Karpas-422 (cell line): ENCODE measurements at regions not wholly inside any gene's neighbourhood (a gene's known extent, or its start where the extent isn't known, plus 50 kb on each side); places are given as distances from the start of the nearest gene placed in this dataset.

Experiments
- DNase-seq: peaks from one replicate; pipeline ENCODE4 v3.0.0-alpha.2; 2015
- H2AFZ ChIP-seq: fragments of 200-600 bp; sonication (generic); 2 replicates; pipeline ENCODE4 v1.6.1; 2014; ENCODE audit warnings: antibody characterized with exemption, low read length, mixed read lengths
- H3K27ac ChIP-seq: fragments of 200-600 bp; sonication (generic); 2 replicates; pipeline ENCODE4 v1.5.1; 2014; ENCODE audit warnings: mild to moderate bottlenecking, low read length, moderate library complexity
- H3K27me3 ChIP-seq: fragments of 200-600 bp; sonication (generic); 2 replicates; pipeline ENCODE4 v1.6.1; 2014; ENCODE audit warnings: low read length, mixed read lengths
- H3K36me3 ChIP-seq: fragments of 200-600 bp; sonication (generic); 2 replicates; pipeline ENCODE4 v1.6.1; 2014; ENCODE audit warnings: low read length, mixed read lengths; ENCODE audit not compliant: insufficient read depth
- H3K4me1 ChIP-seq: fragments of 200-600 bp; sonication (generic); 2 replicates; pipeline ENCODE4 v1.6.1; 2014; ENCODE audit warnings: mild to moderate bottlenecking, low read length, mixed read lengths
- H3K4me2 ChIP-seq: fragments of 200-600 bp; sonication (generic); 2 replicates; pipeline ENCODE4 v1.6.1; 2014; ENCODE audit warnings: low read length, low read depth, mild to moderate bottlenecking; ENCODE audit not compliant: poor library complexity, severe bottlenecking
- H3K4me3 ChIP-seq: fragments of 200-600 bp; sonication (generic); 2 replicates; pipeline ENCODE4 v1.5.1; 2014; ENCODE audit warnings: mild to moderate bottlenecking, antibody characterized with exemption, low read length, mixed read lengths
- H3K79me2 ChIP-seq: fragments of 200-600 bp; sonication (generic); 2 replicates; pipeline ENCODE4 v1.6.1; 2014; ENCODE audit warnings: mild to moderate bottlenecking, low read length, mixed read lengths
- H3K9ac ChIP-seq: fragments of 200-600 bp; sonication (generic); 2 replicates; pipeline ENCODE4 v1.6.0; 2014; ENCODE audit warnings: low read length
- H3K9me2 ChIP-seq: fragments of 200-600 bp; sonication (generic), shearing (Covaris generic); replicated peaks from 2 replicates; pipeline ENCODE4 v1.6.0; 2014; ENCODE audit warnings: mild to moderate bottlenecking, low read length, moderate library complexity; ENCODE audit not compliant: insufficient read depth
- H3K9me3 ChIP-seq: fragments of 300-700, 200-600 bp; sonication (generic); 2 replicates; pipeline ENCODE4 v1.6.1; 2014; ENCODE audit warnings: low read length, mixed read lengths
- H4K20me1 ChIP-seq: fragments of 200-600 bp; sonication (generic); 2 replicates; pipeline ENCODE4 v1.6.1; 2014; ENCODE audit warnings: mild to moderate bottlenecking, antibody characterized with exemption, low read length, low read depth; ENCODE audit not compliant: insufficient read depth

GRCh38 chr14:42921901-42922300 lies 1315.2 kb downstream of the LRFN5 start:
- Histone ChIP-seq H3K27ac (no peak overlapping the region), H3K79me2 (no peaks in the 10 kb centered on the region), H2AFZ (peak overlapping the region; percentile 56), H3K9me2 (no peaks in the 10 kb centered on the region), H3K36me3 (0 out of 2 replicates have a peak, but pooled peaks cover 3% of the 10 kb centered on the region), H3K4me3 (no peak overlapping the region), H4K20me1 (no peaks in the 10 kb centered on the region), H3K9me3 (no peaks in the 10 kb centered on the region), H3K4me2 (no peak overlapping the region), H3K4me1 (no peaks in the 10 kb centered on the region), H3K9ac (no peak overlapping the region), H3K27me3 (no peaks in the 10 kb centered on the region)
- DNase-seq = no peak

- no peak overlapping the region for H3K27ac ChIP-seq
- no peak for DNase-seq
- no peak overlapping the region for H3K4me3 ChIP-seq
- H3K9me3 ChIP-seq = no peaks in the 10 kb centered on the region
- H3K36me3 ChIP-seq = 0 out of 2 replicates have a peak, but pooled peaks cover 3% of the 10 kb centered on the region
- no peak overlapping the region for H3K9ac ChIP-seq
- H3K4me1 ChIP-seq = no peaks in the 10 kb centered on the region
- H3K79me2 ChIP-seq = no peaks in the 10 kb centered on the region
- H3K27me3 ChIP-seq = no peaks in the 10 kb centered on the region
- H2AFZ ChIP-seq = peak overlapping the region; percentile 78
- H4K20me1 ChIP-seq = no peaks in the 10 kb centered on the region
- no peak overlapping the region for H3K4me2 ChIP-seq
- no peaks in the 10 kb centered on the region for H3K9me2 ChIP-seq
Observed at GRCh38 chr14:42918615-42919014, 1311.9 kb downstream of the LRFN5 start.

GRCh38 chr14:42911642-42912041 lies 1305.0 kb downstream of the LRFN5 start:
- no peak overlapping the region for H3K27ac ChIP-seq
- no peaks in the 10 kb centered on the region for H4K20me1 ChIP-seq
- H3K27me3 ChIP-seq = no peaks in the 10 kb centered on the region
- no peaks in the 10 kb centered on the region for H3K9me2 ChIP-seq
- no peak overlapping the region for H3K4me2 ChIP-seq
- H3K79me2 ChIP-seq = no peaks in the 10 kb centered on the region
- no peak overlapping the region for H3K4me3 ChIP-seq
- DNase-seq = no peak
- H3K9ac ChIP-seq = no peak overlapping the region
- peaks cover 11% of the 10 kb centered on the region for H3K9me3 ChIP-seq
- no peaks in the 10 kb centered on the region for H3K36me3 ChIP-seq
- peak overlapping the region; percentile 63; the same call in 1 of the 2 replicates for H2AFZ ChIP-seq
- no peaks in the 10 kb centered on the region for H3K4me1 ChIP-seq

DNA sequence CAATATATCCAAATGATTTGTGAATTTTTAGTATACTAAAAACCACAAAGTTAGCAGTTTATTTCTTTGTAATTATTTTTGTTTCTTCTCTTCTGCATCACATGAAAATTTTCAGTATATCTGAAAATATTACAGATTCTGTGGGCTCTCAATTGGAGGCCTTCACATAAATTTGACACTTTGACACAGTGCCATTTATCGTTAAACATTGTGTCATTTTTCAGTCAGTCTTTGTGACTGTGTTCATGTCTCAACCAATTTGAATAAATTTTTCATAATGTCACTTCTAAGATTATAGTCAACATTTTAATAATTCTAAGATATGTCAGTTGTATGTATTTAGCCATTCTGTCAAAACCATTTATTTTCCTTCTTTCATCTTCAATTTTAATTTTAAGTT lies 1303.0 kb downstream of the LRFN5 start:
- no peaks in the 10 kb centered on the region for H3K9me2 ChIP-seq
- H4K20me1 ChIP-seq = no peaks in the 10 kb centered on the region
- H3K79me2 ChIP-seq = no peaks in the 10 kb centered on the region
- no peak overlapping the region for H3K9ac ChIP-seq
- no peak overlapping the region for H3K4me2 ChIP-seq
- H3K27ac ChIP-seq = no peak overlapping the region
- H2AFZ ChIP-seq = no peak overlapping the region
- H3K4me1 ChIP-seq = no peaks in the 10 kb centered on the region
- peaks cover 11% of the 10 kb centered on the region for H3K9me3 ChIP-seq
- no peaks in the 10 kb centered on the region for H3K27me3 ChIP-seq
- H3K36me3 ChIP-seq = no peaks in the 10 kb centered on the region
- no peak for DNase-seq
- no peak overlapping the region for H3K4me3 ChIP-seq

DNA sequence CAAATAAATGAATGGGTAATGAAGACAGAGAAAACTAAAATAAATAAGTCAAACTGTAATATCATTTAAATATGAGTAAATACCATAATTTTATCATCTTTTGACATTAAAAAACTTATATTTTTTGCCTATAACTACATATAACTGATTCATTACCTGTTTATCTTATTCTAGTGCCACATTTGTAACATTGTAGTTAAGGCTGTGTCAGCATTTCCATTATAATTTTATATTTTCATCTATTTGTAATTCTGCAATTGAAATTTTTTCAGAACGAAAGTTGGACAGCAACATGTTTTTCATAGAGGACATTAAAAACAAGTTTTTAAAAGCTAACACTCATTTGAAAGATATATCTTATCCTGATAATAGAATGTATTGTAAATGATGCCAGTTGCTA lies 1286.5 kb downstream of the LRFN5 start:
- H3K4me2 ChIP-seq = no peak overlapping the region
- no peak overlapping the region for H3K9ac ChIP-seq
- H3K4me1 ChIP-seq = no peaks in the 10 kb centered on the region; the same call in 1 of the 2 replicates
- H3K27ac ChIP-seq = no peak overlapping the region
- no peaks in the 10 kb centered on the region for H3K9me2 ChIP-seq
- H3K9me3 ChIP-seq = 0 out of 2 replicates have a peak, but pooled peaks cover 6% of the 10 kb centered on the region
- no peaks in the 10 kb centered on the region for H3K79me2 ChIP-seq
- no peaks in the 10 kb centered on the region for H4K20me1 ChIP-seq
- H2AFZ ChIP-seq = no peak overlapping the region
- H3K4me3 ChIP-seq = no peak overlapping the region
- H3K27me3 ChIP-seq = no peaks in the 10 kb centered on the region
- H3K36me3 ChIP-seq = no peaks in the 10 kb centered on the region
- no peak for DNase-seq

- Histone ChIP-seq H4K20me1 (no peaks in the 10 kb centered on the region), H2AFZ (peak overlapping the region; percentile 37; the same call in 1 of the 2 replicates)
- DNase-seq = no peak
Observed at GRCh38 chr14:42884100-42884499, 1277.4 kb downstream of the LRFN5 start.

GRCh38 chr14:42877716-42878115 lies 1271.0 kb downstream of the LRFN5 start:
- Histone ChIP-seq H3K27me3 (no peaks in the 10 kb centered on the region), H3K9me2 (no peaks in the 10 kb centered on the region), H3K4me1 (peaks cover 12% of the 10 kb centered on the region), H3K36me3 (no peaks in the 10 kb centered on the region), H4K20me1 (no peaks in the 10 kb centered on the region), H3K4me2 (no peak overlapping the region), H3K4me3 (no peak overlapping the region), H3K27ac (no peak overlapping the region), H2AFZ (peak overlapping the region; percentile 63; the same call in 1 of the 2 replicates), H3K79me2 (no peaks in the 10 kb centered on the region), H3K9ac (no peak overlapping the region), H3K9me3 (no peaks in the 10 kb centered on the region)
- no peak for DNase-seq

More at GRCh38 chr14:42884100-42884499, 1277.4 kb downstream of the LRFN5 start:
- Histone ChIP-seq H3K4me1 (peaks cover 11% of the 10 kb centered on the region), H3K9me3 (no peaks in the 10 kb centered on the region), H3K9me2 (no peaks in the 10 kb centered on the region), H3K4me3 (no peak overlapping the region), H3K9ac (no peak overlapping the region), H3K79me2 (no peaks in the 10 kb centered on the region), H3K36me3 (no peaks in the 10 kb centered on the region), H3K27ac (no peak overlapping the region), H3K27me3 (no peaks in the 10 kb centered on the region), H3K4me2 (no peak overlapping the region)

DNA sequence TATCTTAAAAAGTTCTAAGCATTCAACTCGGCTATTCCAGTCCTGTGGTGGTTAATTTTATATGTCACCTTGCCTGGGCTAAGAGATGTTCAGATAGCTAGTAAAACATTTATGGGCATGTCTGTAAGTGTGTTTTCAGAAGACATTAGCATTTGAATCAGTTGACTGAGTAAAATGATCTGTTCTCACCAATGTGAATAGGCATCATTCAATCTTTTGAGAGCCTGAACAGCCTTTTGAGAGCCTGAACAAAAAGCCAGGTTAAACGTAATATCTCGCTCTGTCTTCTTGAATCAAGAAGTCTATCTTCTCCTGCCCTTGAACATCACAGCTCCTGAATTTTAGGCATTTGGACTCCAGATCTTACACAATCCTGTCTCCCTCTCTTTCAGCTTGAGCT lies 1266.1 kb downstream of the LRFN5 start:
- Histone ChIP-seq H3K27me3 (no peaks in the 10 kb centered on the region), H3K4me1 (no peaks in the 10 kb centered on the region), H3K4me3 (no peak overlapping the region), H3K9me2 (no peaks in the 10 kb centered on the region), H3K27ac (no peak overlapping the region), H3K36me3 (no peaks in the 10 kb centered on the region), H3K9ac (no peak overlapping the region), H4K20me1 (no peaks in the 10 kb centered on the region), H3K79me2 (no peaks in the 10 kb centered on the region), H3K9me3 (no peaks in the 10 kb centered on the region), H3K4me2 (no peak overlapping the region), H2AFZ (peak overlapping the region; percentile 46)
- DNase-seq = no peak

GRCh38 chr14:42869681-42870080 lies 1263.0 kb downstream of the LRFN5 start:
- H3K4me3 ChIP-seq = no peak overlapping the region
- no peak overlapping the region for H3K27ac ChIP-seq
- H3K4me2 ChIP-seq = no peak overlapping the region
- H4K20me1 ChIP-seq = no peaks in the 10 kb centered on the region
- no peaks in the 10 kb centered on the region for H3K4me1 ChIP-seq
- H3K36me3 ChIP-seq = no peaks in the 10 kb centered on the region
- no peak for DNase-seq
- no peaks in the 10 kb centered on the region for H3K9me3 ChIP-seq
- H2AFZ ChIP-seq = 0 out of 2 replicates have a peak overlapping the region, but pooled peaks have one; percentile 1
- H3K9ac ChIP-seq = no peak overlapping the region
- no peaks in the 10 kb centered on the region for H3K9me2 ChIP-seq
- H3K79me2 ChIP-seq = no peaks in the 10 kb centered on the region
- H3K27me3 ChIP-seq = no peaks in the 10 kb centered on the region
